Glomerular endothelial cell (primary cell): ENCODE measurements at regions not wholly inside any gene's neighbourhood (a gene's known extent, or its start where the extent isn't known, plus 50 kb on each side); places are given as distances from the start of the nearest gene placed in this dataset.

ENCODE experiments used
- DNase-seq: peaks from one replicate; pipeline ENCODE4 v3.0.0-alpha.2; 2011; ENCODE audit warnings: low read depth, low spot score; ENCODE audit errors: extremely low read depth

DNA sequence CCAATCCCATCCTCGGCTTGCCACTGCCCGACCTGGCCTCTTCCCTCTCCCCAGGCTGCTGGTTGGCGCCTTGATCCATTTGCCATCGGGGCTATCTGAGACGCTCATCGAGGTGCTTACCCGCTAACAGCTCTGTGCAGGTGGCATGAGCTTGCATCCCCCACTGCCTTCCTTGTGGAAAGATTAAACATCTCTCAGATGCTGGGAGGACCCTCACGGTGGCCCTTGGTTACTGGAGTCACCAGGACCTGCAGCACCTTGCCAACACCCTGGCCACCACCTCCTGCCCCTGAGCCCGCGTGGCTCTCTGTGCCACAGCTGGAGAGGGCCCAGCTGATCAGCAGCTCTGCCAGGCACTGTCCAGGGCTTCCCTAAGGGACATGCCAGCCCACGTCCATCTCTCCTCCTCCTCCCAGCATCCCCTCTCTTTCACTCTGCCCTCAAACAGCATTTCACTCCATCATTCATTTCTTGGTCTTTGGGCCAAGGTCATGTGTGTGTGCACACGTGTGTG is 249.6 kb downstream of the RBFOX3 start:
- no peak for DNase-seq

DNA sequence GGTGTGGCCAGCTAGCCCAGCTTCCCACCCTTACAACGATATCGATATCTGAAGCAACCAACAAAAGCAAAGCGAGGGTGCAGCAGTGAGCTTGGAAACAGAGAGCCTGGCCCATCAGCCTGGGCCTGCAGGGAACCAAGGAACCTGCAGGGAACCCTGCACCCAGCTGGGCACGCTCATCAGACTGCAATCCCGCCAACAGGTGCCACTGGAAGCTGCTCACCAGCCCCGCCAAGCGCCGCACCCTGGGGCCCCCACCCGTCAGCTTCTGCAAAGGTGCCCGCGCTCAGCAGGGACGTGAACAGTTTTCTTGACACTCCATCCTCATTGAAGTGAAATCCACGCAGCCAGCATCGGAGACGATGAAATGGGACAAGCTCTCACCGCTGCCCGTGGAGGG is 250.7 kb downstream of the RBFOX3 start:
- no peak for DNase-seq

DNA sequence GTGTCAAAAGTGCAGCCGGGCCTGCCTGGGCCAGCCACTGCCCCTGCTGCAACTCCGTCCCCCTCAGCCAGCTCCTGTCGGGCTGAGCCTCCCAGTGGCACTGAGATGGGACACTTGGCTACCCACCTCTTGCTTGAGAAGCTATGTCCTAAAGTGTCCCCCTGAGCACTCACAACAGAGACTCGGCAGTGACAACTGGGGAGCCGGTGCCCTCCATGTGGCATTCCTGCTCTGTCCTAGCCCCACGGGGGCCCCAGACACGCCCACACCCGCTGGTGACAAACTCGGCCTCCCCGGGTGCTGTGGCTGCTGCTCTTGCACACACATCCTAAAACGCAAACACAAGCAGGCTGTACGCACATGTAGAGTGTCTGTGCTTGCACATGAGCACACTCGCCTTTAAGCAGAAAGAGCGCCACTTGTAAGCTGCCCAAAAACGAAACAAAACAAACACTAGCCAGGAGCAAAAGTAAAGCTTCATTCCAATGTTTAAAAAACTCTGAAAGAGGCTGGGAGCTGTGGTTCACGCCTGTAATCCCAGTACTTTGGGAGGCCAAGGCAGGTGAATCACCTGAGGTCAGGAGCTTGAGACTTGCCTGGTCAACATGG is 253.9 kb downstream of the RBFOX3 start:
- DNase-seq: no peak

DNA sequence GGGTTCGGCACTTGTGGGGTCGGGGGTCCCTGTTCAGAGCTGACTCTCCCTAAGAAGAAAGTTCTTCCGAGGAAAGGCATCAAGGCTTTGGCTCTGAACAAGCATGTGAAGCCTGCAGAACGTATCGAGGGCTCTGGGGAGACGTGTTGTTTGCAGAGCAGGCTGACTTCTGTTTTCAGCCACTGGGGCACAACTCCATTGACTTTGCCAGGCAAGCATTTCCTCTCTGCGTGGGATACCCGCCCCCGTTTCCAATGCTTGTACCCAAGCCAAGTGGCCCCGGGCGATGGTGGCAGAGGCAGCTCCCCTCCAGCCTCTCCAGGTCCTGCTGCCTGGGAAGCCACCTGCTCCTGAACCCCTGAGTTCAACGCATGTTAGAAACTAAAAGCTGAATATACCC is 255.7 kb downstream of the RBFOX3 start:
- no peak for DNase-seq

DNA sequence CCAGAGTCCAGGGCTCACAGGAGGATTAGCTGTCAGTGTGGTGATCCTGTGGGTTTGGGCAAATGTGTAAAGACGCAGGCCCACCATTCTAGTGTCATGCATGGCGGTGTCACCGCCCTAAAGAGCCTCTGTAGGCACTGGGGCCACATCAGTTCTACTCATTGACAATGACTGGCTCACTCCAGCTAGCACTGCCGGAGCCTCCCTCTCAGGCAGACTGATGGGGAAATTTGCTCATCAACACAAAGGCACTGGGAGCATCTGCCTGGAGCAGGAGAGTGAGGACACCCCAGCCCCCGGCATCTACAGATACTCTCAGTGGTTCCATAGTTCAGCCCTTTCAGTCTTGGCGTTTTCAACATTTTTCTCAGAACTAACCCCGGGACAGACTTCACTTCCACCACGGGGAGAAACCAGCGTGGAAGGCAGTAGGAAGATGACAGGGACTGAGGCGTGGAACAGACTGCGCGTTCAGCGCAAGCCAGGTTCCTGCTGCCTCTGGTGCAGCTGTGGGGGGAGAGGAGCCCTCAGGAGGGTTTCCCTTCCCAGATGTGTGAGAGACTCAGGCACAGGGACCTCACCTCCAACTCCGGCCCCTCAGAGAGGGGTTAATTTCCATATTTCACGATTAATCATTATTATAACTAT is 256.6 kb downstream of the RBFOX3 start:
- no peak for DNase-seq

DNA sequence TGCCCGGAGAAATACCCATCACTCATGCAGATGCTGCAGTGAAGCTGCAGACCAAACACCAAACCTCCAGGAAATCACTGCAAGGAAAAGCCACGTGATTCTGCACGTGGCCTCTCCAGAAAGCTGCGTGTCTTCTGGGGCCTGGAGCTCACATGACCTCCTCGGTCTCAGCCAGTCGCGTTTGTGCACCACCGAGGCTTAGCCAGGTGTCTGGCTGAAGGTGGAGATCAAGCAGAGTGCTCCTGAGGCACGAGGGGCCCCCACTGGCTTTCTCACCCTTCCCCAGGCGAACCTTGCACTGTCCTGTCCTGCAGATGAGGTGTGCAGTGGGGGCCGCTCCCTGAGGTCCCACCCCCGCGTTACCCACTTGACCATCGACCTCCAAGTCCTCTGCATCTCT is 257.3 kb downstream of the RBFOX3 start:
- DNase-seq: no peak

DNA sequence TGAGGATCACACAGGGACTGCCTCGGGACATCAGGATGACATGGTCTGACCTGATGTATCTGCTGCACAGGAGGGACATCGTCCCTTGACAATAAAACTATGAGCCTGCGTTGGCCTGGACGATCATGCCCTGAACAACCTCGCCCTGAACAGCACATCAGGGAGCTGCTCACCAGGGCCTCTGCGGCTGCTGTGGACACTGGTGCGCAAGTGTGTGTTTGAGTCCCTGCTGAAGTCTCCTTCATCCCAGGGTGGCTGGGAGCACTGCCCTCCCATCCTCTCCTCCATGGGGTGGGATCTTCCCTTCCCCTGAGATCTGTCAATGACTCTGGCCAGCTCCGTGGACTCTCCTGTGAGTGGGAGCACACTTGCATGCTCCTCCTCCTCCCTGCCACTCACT is 257.8 kb downstream of the RBFOX3 start:
- DNase-seq: no peak

DNA sequence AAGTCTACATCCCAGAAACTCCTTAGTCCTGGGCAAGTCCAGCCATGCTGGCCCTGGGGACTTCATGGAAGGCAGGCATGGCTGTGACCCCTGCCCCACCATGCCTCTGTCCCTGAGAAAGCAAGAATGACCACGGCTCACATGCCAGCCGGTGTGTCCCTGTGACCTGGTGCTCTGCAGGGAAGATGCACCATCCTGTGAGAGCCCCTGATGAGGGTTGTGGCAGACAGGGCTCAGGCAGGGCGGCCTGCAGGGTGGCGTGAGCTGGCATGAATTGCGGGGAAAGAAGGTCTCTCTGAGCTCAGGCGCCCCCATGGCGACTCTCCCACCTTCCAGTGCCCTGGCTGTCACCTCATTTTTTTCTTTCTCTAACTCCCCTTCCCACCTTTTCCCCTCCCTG is 260.3 kb downstream of the RBFOX3 start:
- no peak for DNase-seq

DNA sequence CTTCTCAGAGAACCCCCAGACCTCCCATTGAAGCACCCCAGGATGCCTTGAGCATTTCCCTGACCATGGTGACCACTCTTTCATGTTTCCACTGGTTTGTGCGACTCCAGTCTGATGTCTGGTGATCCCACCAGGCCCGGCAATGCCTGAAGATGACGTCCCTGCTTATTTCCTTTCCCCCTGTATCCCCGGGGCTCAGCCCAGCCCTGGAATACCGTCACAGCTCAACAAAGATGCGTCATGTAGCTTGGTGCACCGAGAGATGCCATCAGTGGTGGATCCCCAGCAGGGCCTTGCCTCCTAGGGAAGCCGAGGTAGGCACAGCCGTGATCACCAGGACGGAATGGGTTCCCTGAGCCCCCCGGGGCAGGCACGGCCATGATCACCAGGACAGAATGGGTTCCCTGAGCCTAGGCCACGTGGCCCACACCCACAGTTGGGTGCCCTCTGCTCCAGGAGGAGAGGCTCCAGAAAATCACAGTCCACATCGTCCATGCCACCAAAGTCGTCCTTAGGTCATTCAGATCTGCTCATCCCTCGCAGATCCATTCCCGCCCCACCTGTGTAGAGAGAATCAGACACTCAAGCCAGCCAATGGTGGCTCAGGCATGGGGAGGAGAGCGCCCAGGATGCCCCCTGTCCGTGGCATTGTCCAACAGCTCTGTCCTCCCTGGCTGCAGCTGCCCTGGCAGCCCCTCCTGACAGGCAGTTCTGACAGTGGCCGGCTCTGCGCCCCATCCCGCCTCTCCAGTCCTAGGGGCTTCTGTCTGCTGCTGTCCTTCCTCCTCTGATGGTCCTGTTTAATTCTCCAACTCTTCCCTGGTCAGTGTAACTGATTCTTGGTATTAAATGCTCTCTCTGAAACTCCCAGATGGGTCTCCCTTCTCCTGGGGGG is 261.1 kb downstream of the RBFOX3 start:
- DNase-seq: no peak

DNA sequence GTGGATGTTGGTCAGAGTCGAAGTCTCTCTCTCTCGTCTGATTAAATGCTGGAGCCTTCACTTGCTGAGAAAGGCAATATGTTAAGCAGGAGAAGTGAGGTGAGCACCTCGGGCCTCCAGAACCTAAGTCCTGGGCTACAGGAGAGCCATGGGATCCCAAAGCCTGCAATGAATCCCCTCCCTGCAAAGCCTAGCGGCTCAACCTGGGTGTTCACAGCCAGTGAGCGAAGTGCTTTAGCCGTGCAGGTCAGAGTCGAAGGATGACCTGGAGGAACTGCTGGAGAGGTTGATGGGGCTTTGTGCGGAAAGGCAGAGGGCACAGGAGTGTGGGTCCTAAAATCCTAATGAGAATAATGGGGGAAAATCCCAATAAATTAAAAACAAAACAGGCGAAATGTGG is 267.8 kb downstream of the ENGASE start:
- DNase-seq: no peak

DNA sequence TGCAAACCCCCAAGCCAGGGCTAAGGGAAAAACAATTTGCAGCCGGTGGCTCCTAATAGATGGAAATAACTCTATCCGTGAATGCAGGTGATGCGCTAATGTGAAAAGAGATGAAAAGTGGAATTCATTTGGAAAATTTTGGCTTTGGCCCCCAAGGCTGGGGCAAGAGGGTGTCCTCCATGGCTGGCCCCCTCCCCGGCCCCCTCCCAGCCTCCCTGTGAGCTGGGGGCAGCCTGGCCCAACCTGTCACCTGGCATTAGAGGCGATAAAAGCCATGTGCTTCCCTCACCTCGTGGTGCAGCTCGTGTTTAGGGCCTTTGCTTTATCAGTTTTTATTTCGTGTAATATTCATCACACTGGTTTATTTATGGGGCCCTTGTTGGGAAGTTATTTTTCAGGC is 267.2 kb downstream of the ENGASE start:
- DNase-seq: no peak

DNA sequence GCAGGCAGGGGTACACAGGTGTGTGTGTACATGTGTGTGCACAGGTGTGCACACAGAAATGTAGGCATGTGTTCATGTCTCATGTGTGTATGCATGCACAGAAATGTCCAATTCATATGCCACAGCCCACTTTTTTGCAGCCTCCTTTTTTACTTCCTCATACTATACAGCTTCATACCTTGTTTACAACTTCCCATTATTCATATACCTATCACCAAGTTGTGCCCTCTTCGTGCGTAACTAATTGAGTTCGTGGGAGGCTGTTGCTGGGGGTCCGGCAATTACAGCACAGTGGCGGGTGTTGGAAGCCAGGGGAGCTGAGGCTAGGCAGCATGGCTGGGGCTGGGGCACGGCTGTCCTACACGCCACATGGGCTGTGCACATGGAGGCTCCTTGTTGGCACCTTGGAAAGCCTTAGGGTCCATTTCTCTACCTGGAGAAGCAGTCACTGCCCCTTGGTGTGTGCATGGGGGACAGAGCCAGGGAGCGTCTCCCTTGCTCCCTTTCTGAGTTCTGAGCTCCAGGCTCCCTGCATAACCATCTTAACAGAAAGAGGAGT is 266.7 kb downstream of the ENGASE start:
- DNase-seq: no peak

DNA sequence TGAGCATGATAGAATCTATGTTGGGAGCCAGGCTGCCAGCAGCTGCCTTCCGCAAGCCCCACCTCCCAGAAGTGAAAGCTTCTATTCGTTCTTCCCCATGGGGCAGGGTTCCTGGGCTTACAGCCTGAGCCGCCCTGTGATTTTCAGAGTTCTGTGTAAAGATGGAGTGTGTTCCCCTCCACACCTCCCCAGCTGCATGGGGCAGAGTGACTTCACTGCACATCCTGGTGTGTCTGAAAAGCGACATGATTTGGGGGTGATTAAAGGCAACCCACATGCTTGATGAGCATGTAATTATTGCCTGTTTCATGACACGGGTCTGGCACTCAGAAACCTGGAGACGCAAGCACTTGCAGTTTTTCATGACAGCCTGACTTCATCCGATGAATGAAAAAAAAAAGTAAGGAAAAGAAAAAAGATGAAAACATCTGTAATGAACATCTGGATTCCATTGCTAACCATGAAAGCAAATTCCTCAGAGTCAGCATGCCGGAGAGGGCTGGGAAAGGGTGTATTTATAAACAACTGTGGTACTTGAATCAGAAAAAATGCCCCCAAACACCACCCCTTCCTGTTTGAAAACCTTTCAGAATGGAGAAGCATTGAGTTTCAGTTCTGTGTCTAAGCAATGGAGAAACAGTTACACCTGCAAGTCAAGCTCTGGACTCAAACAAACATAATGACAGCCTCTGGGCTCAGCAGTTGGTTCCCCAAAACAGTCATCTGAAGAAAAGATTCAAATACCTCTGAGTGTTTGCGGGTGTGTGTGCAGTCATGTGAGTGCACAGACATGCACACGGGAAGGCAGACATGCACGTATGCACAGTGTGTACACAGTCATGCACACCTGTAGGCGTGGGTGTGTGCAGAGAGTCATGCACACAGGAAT is 266.0 kb downstream of the ENGASE start:
- DNase-seq: no peak

DNA sequence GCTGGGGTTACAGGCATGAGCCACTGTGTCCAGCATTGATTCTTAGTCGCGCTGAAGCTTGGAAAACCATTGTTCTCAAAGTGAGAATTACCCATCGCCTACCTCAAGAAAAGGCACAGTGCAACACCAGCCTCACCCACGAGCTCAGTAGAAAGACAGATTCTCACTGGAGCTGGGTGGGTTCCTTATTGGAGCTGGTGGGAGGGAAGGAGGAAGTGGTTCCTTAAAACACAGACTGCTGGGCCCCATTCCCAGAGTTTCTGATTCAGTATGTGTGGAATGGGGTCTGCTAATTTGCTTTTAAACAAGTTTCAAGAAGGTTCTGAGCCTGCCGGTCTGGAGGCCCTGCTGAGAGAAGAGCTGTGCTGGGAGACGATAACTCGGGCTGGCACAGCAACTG is 264.7 kb downstream of the ENGASE start:
- DNase-seq: no peak

DNA sequence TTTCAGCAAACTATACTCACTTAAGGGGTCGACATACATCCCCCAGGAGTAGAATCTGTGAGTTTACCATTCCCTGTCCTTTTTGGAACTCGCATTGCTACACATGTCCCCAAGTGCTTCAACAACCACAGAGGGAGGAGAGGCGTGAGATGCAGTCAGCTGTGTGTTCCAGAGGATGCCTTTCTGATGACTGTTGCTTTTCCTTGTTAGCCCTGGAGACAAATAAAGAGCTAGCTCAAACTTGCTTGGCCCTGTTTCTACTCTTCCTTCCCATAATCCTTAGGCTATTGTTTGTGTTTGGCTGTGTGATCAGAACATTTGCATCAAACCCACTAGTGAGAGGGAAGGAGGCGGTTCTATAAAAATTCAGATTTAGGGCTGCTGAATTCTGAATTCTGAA is 264.0 kb downstream of the ENGASE start:
- DNase-seq: no peak

DNA sequence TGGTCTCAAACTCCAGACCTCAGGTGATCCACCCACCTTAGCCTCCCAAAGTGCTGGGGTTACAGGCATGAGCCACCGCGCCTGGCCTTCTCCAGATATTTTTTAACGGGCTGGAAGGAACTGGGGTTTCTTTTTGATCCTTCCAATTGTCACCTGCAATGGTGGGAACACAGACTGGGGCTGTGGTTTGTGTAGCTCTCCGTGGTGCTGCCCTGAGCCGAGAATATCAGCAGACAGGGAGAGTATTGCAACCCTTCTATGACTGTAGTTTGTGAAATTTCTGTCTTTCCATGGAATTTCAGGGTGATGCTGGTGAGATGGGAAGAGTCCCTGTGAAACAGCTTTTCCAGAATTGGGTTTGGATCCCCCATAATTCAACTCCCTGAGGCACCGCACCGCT is 263.5 kb downstream of the ENGASE start:
- DNase-seq: no peak

DNA sequence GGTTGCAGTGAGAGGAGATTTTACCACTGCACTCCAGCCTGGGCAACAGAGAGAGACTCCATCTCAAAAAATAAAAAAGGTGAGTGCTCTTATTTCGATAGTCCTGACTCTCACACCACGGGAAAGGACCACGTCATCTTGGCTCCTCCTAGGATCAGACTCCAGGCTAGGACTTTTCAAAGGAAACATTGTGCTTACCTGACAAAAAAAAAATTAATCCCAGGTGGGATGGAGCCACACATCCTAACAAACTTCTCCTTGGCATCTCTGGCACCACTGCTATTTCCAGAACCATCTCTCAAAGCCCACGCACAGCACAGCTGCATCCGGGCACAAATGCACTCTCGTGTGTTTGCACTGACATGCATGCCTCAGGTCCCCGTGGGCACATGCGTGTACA is 262.4 kb downstream of the ENGASE start:
- DNase-seq: no peak

DNA sequence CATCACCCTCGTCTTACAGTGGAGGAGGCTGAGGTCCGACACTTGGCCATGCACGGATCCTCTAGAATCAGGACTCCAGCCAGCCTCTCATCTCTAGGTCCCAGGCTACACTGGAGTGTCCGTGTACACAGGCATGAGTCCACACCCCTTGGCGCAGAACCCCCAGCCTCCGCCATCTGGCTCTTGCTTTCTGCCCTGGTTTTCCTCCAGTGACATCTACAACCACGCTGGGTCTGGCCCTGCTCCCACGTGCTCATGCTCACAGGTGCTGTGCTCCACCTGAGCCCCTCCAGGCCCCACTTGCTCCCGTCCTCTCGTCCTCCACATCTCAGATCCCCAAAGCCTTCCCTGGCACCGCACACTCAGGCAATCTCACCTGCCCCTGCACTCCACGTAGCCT is 260.8 kb downstream of the ENGASE start:
- no peak for DNase-seq

DNA sequence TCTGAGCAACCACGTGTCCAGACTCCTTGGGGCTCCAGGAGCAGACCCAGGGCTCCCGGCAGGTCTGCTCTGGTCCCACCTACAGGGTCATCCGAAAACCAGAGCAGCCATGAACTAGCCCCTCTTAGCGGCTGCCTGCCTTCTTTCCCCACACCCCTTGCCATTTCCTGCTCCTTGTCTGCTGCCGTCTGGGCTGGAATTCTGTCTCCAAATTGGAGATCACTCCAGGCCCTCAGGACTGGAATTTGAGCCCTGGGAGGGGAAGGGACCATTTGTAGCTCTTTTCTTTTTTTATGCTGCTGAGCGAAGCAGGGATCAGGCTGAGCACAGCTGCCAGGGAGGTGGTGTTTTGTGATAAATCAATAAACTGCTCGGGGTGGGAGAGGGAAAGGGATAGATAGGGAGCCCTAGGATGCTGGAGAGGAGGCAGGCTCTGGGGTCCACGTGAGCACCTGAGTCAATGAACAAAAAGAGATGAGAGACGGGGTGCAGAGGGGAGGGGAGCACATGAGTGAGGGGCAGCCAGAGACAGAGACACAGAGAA is 257.5 kb downstream of the ENGASE start:
- no peak for DNase-seq

DNA sequence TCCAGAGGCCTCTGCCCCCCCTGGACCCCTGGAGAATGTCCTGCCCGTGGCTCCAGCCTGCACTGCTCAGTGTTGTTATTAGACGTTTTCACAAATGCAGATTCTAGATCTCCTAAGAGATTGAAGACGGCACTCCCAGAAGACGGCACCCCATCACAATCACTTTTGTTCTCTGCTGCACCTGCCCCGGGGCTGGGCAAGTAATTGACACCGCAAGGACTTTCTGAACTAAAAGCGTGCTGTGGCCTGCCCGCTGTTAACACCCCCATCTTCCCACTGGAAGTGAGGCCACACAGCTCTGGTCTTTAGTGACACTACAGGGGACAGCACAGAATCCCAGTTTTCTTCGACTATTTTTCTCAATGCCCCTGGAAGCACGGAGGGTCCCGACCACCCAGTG is 256.9 kb downstream of the ENGASE start:
- no peak for DNase-seq
